ENCODE measurements at regions not wholly inside any gene's neighbourhood (a gene's known extent, or its start where the extent isn't known, plus 50 kb on each side); places are given as distances from the start of the nearest gene placed in this dataset.
A peak's percentile ranks its signal among the peaks of the same experiment; 100 is the strongest.

DNA sequence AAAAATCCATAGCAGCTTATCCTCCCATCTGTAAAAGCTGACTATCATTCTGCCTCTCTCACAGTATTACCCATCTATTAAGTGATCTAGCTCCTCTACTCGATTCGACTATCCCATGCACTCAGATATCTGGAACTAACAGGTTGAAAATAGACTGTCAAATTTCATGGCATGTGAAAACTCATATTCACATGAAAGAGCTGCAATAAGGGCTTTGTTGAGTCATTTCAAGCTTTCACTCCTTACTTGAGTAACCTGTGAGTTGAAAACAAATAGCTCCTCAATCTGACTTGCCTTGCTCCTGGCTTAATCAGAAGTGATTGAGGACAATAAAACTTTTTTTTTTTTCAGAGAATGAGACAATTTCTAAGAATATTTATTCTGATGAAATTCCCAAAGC is 192.4 kb upstream of the ERBB4 start:
- no peak overlapping the region for H3K4me3 Mint-ChIP-seq
- no peak for ATAC-seq
- 83% methylated on average over 2 of the region's 2 CpGs for WGBS (ENCODE audit: insufficient coverage)
- TF ChIP-seq CTCF (IDR thresholded peaks at IDR 0.05): no peak
- H3K9me3 Mint-ChIP-seq: no peaks in the 10 kb centered on the region
- peaks cover 0 to 16% of the 10 kb centered on the region in 2 donors for H3K4me1 Mint-ChIP-seq
- H3K27ac Mint-ChIP-seq: no peak overlapping the region
- H3K4me3 ChIP-seq (ENCODE audit: low read length): no peak overlapping the region
- DNase-seq: no peak
- no peak overlapping the region for H3K27ac ChIP-seq (ENCODE audit: low read length)
- H3K36me3 ChIP-seq (ENCODE audit: control insufficient read depth, insufficient read depth, low read length): no peaks in the 10 kb centered on the region
- H3K36me3 Mint-ChIP-seq: no peaks in the 10 kb centered on the region
- no peaks in the 10 kb centered on the region for H3K27me3 Mint-ChIP-seq (ENCODE audit: low read depth in 2 of 2)
- no peaks in the 10 kb centered on the region for H3K9me3 ChIP-seq (ENCODE audit: control insufficient read depth, insufficient read depth, low read length)
- no peaks in the 10 kb centered on the region for H3K4me1 ChIP-seq (ENCODE audit: control insufficient read depth, insufficient read depth, low read length)
- H3K27me3 ChIP-seq (ENCODE audit: control insufficient read depth, insufficient read depth, low read length): no peaks in the 10 kb centered on the region
- intact Hi-C loops (cut with micrococcal nuclease): no loop called here

DNA sequence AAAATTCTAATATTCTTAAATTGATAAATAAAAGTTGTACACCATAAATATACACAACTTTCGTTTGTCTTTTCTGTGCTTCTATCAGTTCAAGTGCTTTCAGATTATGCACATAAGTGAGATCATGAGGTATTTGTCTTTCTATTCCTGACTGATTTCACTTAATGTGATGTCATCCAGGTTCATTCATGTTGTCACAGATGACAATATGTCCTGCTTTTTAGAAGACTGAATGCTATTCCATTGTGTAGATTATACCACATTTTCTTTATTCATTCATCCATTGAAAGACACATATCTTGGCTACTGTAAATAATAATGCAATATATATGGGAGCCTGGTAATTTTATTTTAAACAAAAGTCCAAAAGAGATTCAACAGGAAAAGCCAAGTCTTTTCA is 190.1 kb upstream of the ERBB4 start:
- Mint-ChIP-seq H3K27ac (no peak overlapping the region), H3K36me3 (peaks cover 14% of the 10 kb centered on the region), H3K27me3 (ENCODE audit: low read depth in 2 of 2) (no peaks in the 10 kb centered on the region), H3K4me3 (no peak overlapping the region), H3K9me3 (no peaks in the 10 kb centered on the region), H3K4me1 (peaks cover 20 to 39% of the 10 kb centered on the region in 2 donors)
- Histone ChIP-seq H3K36me3 (ENCODE audit: control insufficient read depth, insufficient read depth, low read length) (no peaks in the 10 kb centered on the region), H3K4me1 (ENCODE audit: control insufficient read depth, insufficient read depth, low read length) (peaks cover 6% of the 10 kb centered on the region), H3K27me3 (ENCODE audit: control insufficient read depth, insufficient read depth, low read length) (no peaks in the 10 kb centered on the region), H3K9me3 (ENCODE audit: control insufficient read depth, insufficient read depth, low read length) (no peaks in the 10 kb centered on the region), H3K4me3 (ENCODE audit: low read length) (no peak overlapping the region), H3K27ac (ENCODE audit: low read length) (no peak overlapping the region)
- no peak for ATAC-seq
- intact Hi-C loops (cut with micrococcal nuclease): no loop called here
- no CpG with 5 or more reads among the region's 1 CpG for WGBS (ENCODE audit: insufficient coverage)
- DNase-seq: no peak
- TF ChIP-seq CTCF (IDR thresholded peaks at IDR 0.05): no peak

DNA sequence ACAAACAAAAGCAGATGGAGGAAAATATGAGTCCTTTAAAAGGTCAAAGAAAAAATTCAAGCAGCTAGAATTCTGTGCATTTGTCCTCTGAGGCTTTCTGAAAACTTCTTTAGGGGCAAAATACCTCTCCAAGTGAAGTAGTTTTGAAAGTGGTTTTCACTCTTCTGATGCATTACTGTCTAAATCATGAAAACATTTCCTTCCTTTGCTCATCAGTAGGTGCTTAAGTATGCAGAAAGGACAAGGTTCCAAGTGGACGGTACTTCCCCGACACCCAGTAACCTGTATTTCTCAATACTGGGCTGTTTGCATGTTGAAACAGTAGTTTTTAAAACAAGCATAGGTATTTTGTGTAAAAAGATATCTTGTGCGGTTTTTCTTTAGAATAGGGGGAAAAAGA is 189.1 kb upstream of the ERBB4 start:
- Mint-ChIP-seq H3K27ac (peak overlapping the region in 1 of 2 donors; percentile 94), H3K9me3 (no peaks in the 10 kb centered on the region), H3K4me1 (peaks cover 24 to 39% of the 10 kb centered on the region in 2 donors), H3K27me3 (ENCODE audit: low read depth in 2 of 2) (no peaks in the 10 kb centered on the region), H3K4me3 (no peak overlapping the region), H3K36me3 (peaks cover 14% of the 10 kb centered on the region)
- no peak for TF ChIP-seq CTCF (IDR thresholded peaks at IDR 0.05)
- H3K27me3 ChIP-seq (ENCODE audit: control insufficient read depth, insufficient read depth, low read length): no peaks in the 10 kb centered on the region
- H3K4me1 ChIP-seq (ENCODE audit: control insufficient read depth, insufficient read depth, low read length): peaks cover 6% of the 10 kb centered on the region
- H3K36me3 ChIP-seq (ENCODE audit: control insufficient read depth, insufficient read depth, low read length): no peaks in the 10 kb centered on the region
- peak in 1 of 2 donors; percentile 6 for DNase-seq
- peak in 1 of 3 donors; percentile 52 for ATAC-seq
- intact Hi-C loops (cut with micrococcal nuclease): no loop called here
- H3K9me3 ChIP-seq (ENCODE audit: control insufficient read depth, insufficient read depth, low read length): no peaks in the 10 kb centered on the region
- H3K4me3 ChIP-seq (ENCODE audit: low read length): no peak overlapping the region
- WGBS (ENCODE audit: insufficient coverage): 71% methylated on average over 2 of the region's 3 CpGs
- H3K27ac ChIP-seq (ENCODE audit: low read length): no peak overlapping the region

GRCh38 chr2:212726403-212726802 is 187.8 kb upstream of the ERBB4 start:
- DNase-seq (no peak), ATAC-seq (no peak)
- peaks cover 24 to 39% of the 10 kb centered on the region in 2 donors for H3K4me1 Mint-ChIP-seq
- no peak overlapping the region for H3K4me3 Mint-ChIP-seq
- H3K4me3 ChIP-seq (ENCODE audit: low read length): no peak overlapping the region
- no peak overlapping the region for H3K27ac ChIP-seq (ENCODE audit: low read length)
- intact Hi-C loops (cut with micrococcal nuclease): no loop called here
- H3K27me3 Mint-ChIP-seq (ENCODE audit: low read depth in 2 of 2): no peaks in the 10 kb centered on the region
- H3K9me3 Mint-ChIP-seq: peaks cover 0 to 2% of the 10 kb centered on the region in 2 donors
- peaks cover 14% of the 10 kb centered on the region for H3K36me3 Mint-ChIP-seq
- H3K36me3 ChIP-seq (ENCODE audit: control insufficient read depth, insufficient read depth, low read length): no peaks in the 10 kb centered on the region
- peaks cover 6% of the 10 kb centered on the region for H3K4me1 ChIP-seq (ENCODE audit: control insufficient read depth, insufficient read depth, low read length)
- WGBS (ENCODE audit: insufficient coverage): 86% methylated on average over 2 of the region's 2 CpGs
- peak overlapping the region in 1 of 2 donors; percentile 94 for H3K27ac Mint-ChIP-seq
- TF ChIP-seq CTCF (IDR thresholded peaks at IDR 0.05): no peak
- no peaks in the 10 kb centered on the region for H3K27me3 ChIP-seq (ENCODE audit: control insufficient read depth, insufficient read depth, low read length)
- H3K9me3 ChIP-seq (ENCODE audit: control insufficient read depth, insufficient read depth, low read length): no peaks in the 10 kb centered on the region

Data from natural killer cell (primary cell).